HFF-Myc (cell line): ENCODE measurements at regions not wholly inside any gene's neighbourhood (a gene's known extent, or its start where the extent isn't known, plus 50 kb on each side); places are given as distances from the start of the nearest gene placed in this dataset.

Experiments used
- DNase-seq: peaks from one replicate; pipeline ENCODE4 v3.0.0-alpha.2; 2011; ENCODE audit warnings: low read depth; ENCODE audit errors: extremely low read depth
- H3K4me3 ChIP-seq: replicated peaks from 2 replicates; pipeline ENCODE4 v1.5.1; 2011; ENCODE audit warnings: low read depth, mild to moderate bottlenecking, control low read depth, low read length
- TF ChIP-seq, protein P1 (sequence below): IDR thresholded peaks from 2 replicates; pipeline ENCODE4 v1.5.1; 2012; ENCODE audit warnings: mild to moderate bottlenecking, low read depth, low read length, control low read depth; ENCODE audit errors: missing control alignments

- no peak overlapping the region for H3K4me3 ChIP-seq
- no peak for DNase-seq
- TF ChIP-seq, protein P1, sequence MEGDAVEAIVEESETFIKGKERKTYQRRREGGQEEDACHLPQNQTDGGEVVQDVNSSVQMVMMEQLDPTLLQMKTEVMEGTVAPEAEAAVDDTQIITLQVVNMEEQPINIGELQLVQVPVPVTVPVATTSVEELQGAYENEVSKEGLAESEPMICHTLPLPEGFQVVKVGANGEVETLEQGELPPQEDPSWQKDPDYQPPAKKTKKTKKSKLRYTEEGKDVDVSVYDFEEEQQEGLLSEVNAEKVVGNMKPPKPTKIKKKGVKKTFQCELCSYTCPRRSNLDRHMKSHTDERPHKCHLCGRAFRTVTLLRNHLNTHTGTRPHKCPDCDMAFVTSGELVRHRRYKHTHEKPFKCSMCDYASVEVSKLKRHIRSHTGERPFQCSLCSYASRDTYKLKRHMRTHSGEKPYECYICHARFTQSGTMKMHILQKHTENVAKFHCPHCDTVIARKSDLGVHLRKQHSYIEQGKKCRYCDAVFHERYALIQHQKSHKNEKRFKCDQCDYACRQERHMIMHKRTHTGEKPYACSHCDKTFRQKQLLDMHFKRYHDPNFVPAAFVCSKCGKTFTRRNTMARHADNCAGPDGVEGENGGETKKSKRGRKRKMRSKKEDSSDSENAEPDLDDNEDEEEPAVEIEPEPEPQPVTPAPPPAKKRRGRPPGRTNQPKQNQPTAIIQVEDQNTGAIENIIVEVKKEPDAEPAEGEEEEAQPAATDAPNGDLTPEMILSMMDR, result no peak
Observed at GRCh38 chrX:13479452-13479813, 90.0 kb upstream of the EGFL6 start.

- TF ChIP-seq, protein P1, result no peak
- DNase-seq, result no peak
- no peak overlapping the region for H3K4me3 ChIP-seq
Observed at GRCh38 chrX:13478740-13479451, 90.5 kb upstream of the EGFL6 start.

GRCh38 chrX:13476384-13476783, 93.0 kb upstream of the EGFL6 start:
- H3K4me3 ChIP-seq, result no peak overlapping the region
- TF ChIP-seq, protein P1, result no peak
- DNase-seq, result no peak

DNA sequence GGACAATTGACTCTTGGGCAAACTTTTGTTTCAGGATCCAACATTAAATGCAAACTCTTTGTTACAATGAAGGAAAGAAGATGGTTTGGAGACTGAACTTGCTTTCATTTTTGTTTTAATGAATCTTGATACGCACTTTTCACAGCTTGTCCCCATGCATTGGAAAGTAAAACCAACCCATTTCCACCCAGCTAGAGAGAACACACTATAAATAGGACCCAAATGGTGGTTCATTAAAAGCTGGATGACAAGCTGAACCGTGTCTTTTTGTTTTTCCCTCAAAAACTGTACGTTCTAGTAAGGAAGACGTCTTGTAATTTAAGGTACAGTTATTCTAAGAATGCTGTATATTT, 95.3 kb upstream of the EGFL6 start:
- DNase-seq, result no peak
- H3K4me3 ChIP-seq, result no peak overlapping the region
- TF ChIP-seq, protein P1, result no peak

DNA sequence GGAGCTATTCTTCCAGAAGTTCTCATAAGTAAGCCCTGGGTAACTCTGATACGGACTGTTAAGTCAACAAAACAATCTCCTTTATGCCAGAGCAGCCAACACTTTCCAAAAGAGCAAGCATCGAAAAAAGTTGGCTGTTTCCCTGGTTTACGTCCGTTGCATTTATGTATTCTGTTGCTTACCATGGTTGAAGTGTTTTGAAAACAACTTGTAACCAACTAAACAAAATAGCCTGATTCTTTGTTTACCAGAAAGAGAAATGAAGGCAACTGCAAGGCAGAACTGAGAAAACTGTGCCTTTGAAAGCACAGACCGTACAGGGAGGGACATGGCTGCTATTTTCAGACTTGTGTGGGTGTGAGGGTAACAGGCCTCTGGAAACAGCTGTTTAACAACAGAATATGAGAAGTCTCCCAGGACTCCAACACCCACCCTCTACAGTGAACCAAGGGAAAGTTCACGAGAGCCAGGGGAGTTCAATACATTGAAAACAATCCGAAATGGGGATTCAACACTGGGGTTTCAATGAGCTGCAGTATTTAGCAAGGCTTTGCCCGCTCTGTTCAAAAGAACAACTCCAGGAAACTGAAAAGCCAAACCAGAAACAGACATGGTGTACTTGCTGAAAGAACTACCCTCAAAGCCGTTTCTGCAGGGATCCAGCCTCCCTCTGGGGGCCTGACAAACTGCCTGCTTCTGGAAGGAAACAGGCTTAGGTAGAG, 95.8 kb upstream of the EGFL6 start:
- no peak overlapping the region for H3K4me3 ChIP-seq
- no peak for DNase-seq
- TF ChIP-seq, protein P1, result no peak

- no peak for DNase-seq
- no peak overlapping the region for H3K4me3 ChIP-seq
- TF ChIP-seq, protein P1, result no peak
Observed at GRCh38 chrX:13472975-13473374, 96.4 kb upstream of the EGFL6 start.

DNA sequence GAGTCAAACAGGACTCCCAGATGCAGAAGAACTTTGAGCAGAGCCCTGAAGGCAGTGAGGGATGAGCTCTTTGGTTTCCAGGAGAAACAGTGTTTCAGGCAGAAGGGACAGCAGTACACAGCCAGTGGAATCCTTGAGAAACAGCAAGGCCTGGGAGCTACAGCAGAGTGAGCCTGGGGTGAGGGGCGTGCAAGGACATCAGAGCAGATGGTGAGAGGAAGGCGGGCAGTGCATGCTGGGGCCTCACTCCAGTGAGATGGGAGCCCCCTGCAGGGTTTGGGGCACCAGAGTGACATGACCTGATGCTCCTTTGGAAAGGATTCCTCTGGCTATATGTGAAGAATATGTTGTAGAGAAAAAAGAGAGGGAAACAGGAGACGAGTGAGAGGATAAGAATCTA, 98.1 kb upstream of the EGFL6 start:
- no peak overlapping the region for H3K4me3 ChIP-seq
- TF ChIP-seq, protein P1, result no peak
- DNase-seq, result no peak
